SK-N-SH (cell line): ENCODE measurements at regions not wholly inside any gene's neighbourhood (a gene's known extent, or its start where the extent isn't known, plus 50 kb on each side); places are given as distances from the start of the nearest gene placed in this dataset.
"Not testable (repeated sequence)": the region's sequence is repeated elsewhere in the genome, so short reads cannot be mapped to it uniquely, and the experiment has no call there.

ENCODE experiments used
- CTCF ChIA-PET: fragments of 300-600, 350-600 bp; formaldehyde crosslinking; extraction: SDS; loops from one replicate; lab custom pipeline; 2021; lab: Yijun Ruan, JAX
- POLR2A ChIA-PET: fragments of 350-600 bp; sonication (Branson Sonifier 250); formaldehyde crosslinking; extraction: SDS; loops from one replicate; lab custom pipeline; 2020; ENCODE audit warnings: antibody characterized with exemption, inconsistent platforms; lab: Yijun Ruan, JAX
- DNase-seq: peaks from one replicate; pipeline ENCODE4 v3.0.0; 2012
- H2AFZ ChIP-seq: fragments of 200-600 bp; sonication (generic); 2 replicates; pipeline ENCODE4 v1.8.1; 2016; ENCODE audit warnings: antibody characterized with exemption, mild to moderate bottlenecking, low read depth
- H3F3A ChIP-seq: fragments of 200-600 bp; sonication (generic); replicated peaks from 2 replicates; pipeline ENCODE3; 2016; ENCODE audit warnings: antibody characterized with exemption, mild to moderate bottlenecking; ENCODE audit not compliant: insufficient read depth
- H3K27ac ChIP-seq, 2 experiments: fragments of 200-500 bp in 1 of 2; fragments of 200-600 bp in 1 of 2; sonication (Bioruptor generic) in 1 of 2; sonication (generic), shearing (Covaris generic) in 1 of 2; 2 replicates each; pipeline versions ENCODE4 v1.5.1 to v1.6.1; 2014 to 2016; ENCODE audit warnings: low read depth in 2 of 2, inconsistent platforms in 1 of 2, low read length in 1 of 2, mild to moderate bottlenecking in 1 of 2, mixed read lengths in 1 of 2
- H3K27me3 ChIP-seq: fragments of 200-600 bp; sonication (generic), shearing (Covaris generic); 2 replicates; pipeline ENCODE4 v1.6.1; 2016; ENCODE audit warnings: mixed run types; ENCODE audit not compliant: insufficient read depth
- H3K36me3 ChIP-seq, 2 experiments: fragments of 200-500 bp in 1 of 2; fragments of 200-600 bp in 1 of 2; sonication (Bioruptor generic) in 1 of 2; sonication (generic) in 1 of 2; replicated peaks in 1 of 2; 2 replicates each; pipeline versions ENCODE3 to v1.5.1; 2014 to 2016; ENCODE audit warnings: low read length in 1 of 2, mild to moderate bottlenecking in 1 of 2; ENCODE audit not compliant: insufficient read depth in 2 of 2, control insufficient read depth in 1 of 2
- H3K4me1 ChIP-seq, 2 experiments: fragments of 200-500 bp in 1 of 2; fragments of 200-600 bp in 1 of 2; sonication (Bioruptor generic) in 1 of 2; sonication (generic), shearing (Covaris generic) in 1 of 2; 2 replicates each; pipeline versions ENCODE4 v1.5.1 to v1.6.1; 2014 to 2016; ENCODE audit warnings: low read depth in 1 of 2, low read length in 1 of 2, mixed run types in 1 of 2; ENCODE audit not compliant: insufficient read depth in 2 of 2, control insufficient read depth in 1 of 2
- H3K4me2 ChIP-seq: fragments of 200-600 bp; sonication (generic), shearing (Covaris generic); 2 replicates; pipeline ENCODE4 v1.6.1; 2017; ENCODE audit warnings: mixed run types
- H3K4me3 ChIP-seq, 2 experiments: fragments of 200-500 bp in 1 of 2; fragments of 200-600 bp in 1 of 2; sonication (Bioruptor generic) in 1 of 2; sonication (generic), shearing (Covaris generic) in 1 of 2; 2 replicates each; pipeline versions ENCODE4 v1.5.1 to v1.8.1; 2014 to 2016; ENCODE audit warnings: low read depth in 2 of 2, inconsistent platforms in 1 of 2, low read length in 1 of 2, mild to moderate bottlenecking in 1 of 2, mixed read lengths in 1 of 2, moderate library complexity in 1 of 2
- H3K79me2 ChIP-seq: fragments of 200-600 bp; sonication (generic); 2 replicates; pipeline ENCODE4 v1.8.1; 2017; ENCODE audit warnings: mild to moderate bottlenecking; ENCODE audit not compliant: insufficient read depth
- H3K9ac ChIP-seq: fragments of 200-600 bp; sonication (generic); 2 replicates; pipeline ENCODE4 v1.6.1; 2017; ENCODE audit warnings: mixed run types
- H3K9me2 ChIP-seq: fragments of 200-600 bp; sonication (generic); 2 replicates; pipeline ENCODE4 v1.6.1; 2017; ENCODE audit warnings: mixed run types
- H3K9me3 ChIP-seq: fragments of 200-600 bp; sonication (generic); 2 replicates; pipeline ENCODE4 v1.6.1; 2017; ENCODE audit warnings: mixed run types, mild to moderate bottlenecking, moderate library complexity
- H4K20me1 ChIP-seq: fragments of 200-600 bp; sonication (generic); 2 replicates; pipeline ENCODE4 v1.6.1; 2017; ENCODE audit warnings: mild to moderate bottlenecking, mixed run types; ENCODE audit not compliant: insufficient read depth
- EP300 ChIP-seq, 2 experiments: IDR thresholded peaks; 2 replicates each; pipeline versions ENCODE4 v1.4.0 to v1.6.1; 2012; ENCODE audit warnings: borderline replicate concordance in 1 of 2, low read depth in 1 of 2, low read length in 1 of 2
- EZH2phosphoT487 ChIP-seq: fragments of 200-600 bp; sonication (generic); IDR thresholded peaks from 2 replicates; pipeline ENCODE4 v1.6.1; 2017; ENCODE audit warnings: low read depth, mixed run types, mild to moderate bottlenecking, antibody characterized with exemption, moderate library complexity, borderline replicate concordance
- FOSL2 ChIP-seq: IDR thresholded peaks from 2 replicates; pipeline ENCODE4 v1.4.0; 2012; ENCODE audit warnings: low read depth, mild to moderate bottlenecking, moderate library complexity, borderline replicate concordance
- FOXM1 ChIP-seq: IDR thresholded peaks from 2 replicates; pipeline ENCODE4 v1.4.0; 2012; ENCODE audit warnings: low read depth, mild to moderate bottlenecking
- GATA2 ChIP-seq: sonication (generic); formaldehyde crosslinking; IDR thresholded peaks from 2 replicates; pipeline ENCODE4 v1.5.0; 2020; ENCODE audit warnings: mild to moderate bottlenecking, missing genetic modification reagents
- MEF2A ChIP-seq: IDR thresholded peaks from 2 replicates; pipeline ENCODE4 v1.4.0; 2012; ENCODE audit warnings: low read depth, borderline replicate concordance
- NFIC ChIP-seq: IDR thresholded peaks from 2 replicates; pipeline ENCODE4 v1.4.0; 2012; ENCODE audit warnings: borderline replicate concordance
- POLR2AphosphoS5 ChIP-seq: IDR thresholded peaks from 2 replicates; pipeline ENCODE4 v1.6.1; 2012; ENCODE audit warnings: low read depth, low read length
- RCOR1 ChIP-seq: fragments of 150-350 bp; IDR thresholded peaks from 2 replicates; pipeline ENCODE4 v1.6.1; 2017; ENCODE audit warnings: antibody characterized with exemption, low read length
- RFX5 ChIP-seq: IDR thresholded peaks from 2 replicates; pipeline ENCODE4 v1.6.1; 2012; ENCODE audit warnings: mild to moderate bottlenecking, improper control_type of control experiment, low read length
- RXRA ChIP-seq: IDR thresholded peaks from 2 replicates; pipeline ENCODE4 v1.4.0; 2012; ENCODE audit warnings: low read depth, mild to moderate bottlenecking, borderline replicate concordance
- SIN3A ChIP-seq: IDR thresholded peaks from 2 replicates; pipeline ENCODE4 v1.6.1; 2012; ENCODE audit warnings: low read depth, mild to moderate bottlenecking, low read length, moderate library complexity, borderline replicate concordance
- SMC3 ChIP-seq: IDR thresholded peaks from 2 replicates; pipeline ENCODE4 v1.6.1; 2012; ENCODE audit warnings: low read depth, low read length, improper control_type of control experiment
- YY1 ChIP-seq: IDR thresholded peaks from 2 replicates; pipeline ENCODE4 v1.4.0; 2012; ENCODE audit warnings: low read depth, mild to moderate bottlenecking
- WGBS: methylation state at CpG from one replicate; pipeline ENCODE4 v1.1.6; 2017; ENCODE audit warnings: low lambda C conversion rate; 5-methylcytosine and 5-hydroxymethylcytosine counted together
- TF ChIP-seq, protein P1 (sequence below): IDR thresholded peaks from 2 replicates; pipeline ENCODE4; 2012
- TF ChIP-seq, protein P2 (sequence below): IDR thresholded peaks from 2 replicates; pipeline ENCODE4 v1.4.0; 2012; ENCODE audit warnings: low read depth, borderline replicate concordance

DNA sequence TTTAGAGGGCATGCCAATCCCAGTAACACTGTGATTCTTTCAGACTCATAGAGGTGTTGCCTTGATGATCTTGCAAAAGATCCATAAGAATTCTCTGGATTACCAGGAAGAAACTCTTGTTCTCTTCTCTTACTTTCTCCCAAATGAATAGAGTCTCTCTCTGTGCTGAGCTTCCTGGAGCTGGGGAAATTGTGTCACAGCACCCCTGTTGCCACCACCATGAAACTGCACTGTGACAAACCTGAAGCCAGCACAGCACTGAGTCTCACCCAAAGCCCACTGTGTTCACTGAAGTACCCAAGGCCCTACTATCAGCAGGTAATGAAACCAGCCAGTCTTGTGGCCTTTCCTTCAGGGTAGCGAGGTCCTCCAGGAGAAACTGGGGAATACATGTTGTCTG lies 332.7 kb upstream of the FGF16 start:
- Histone ChIP-seq H3K27me3 (no peaks in the 10 kb centered on the region; the same call in 1 of the 2 replicates), H3K9me3 (no peaks in the 10 kb centered on the region), H3K9me2 (no peaks in the 10 kb centered on the region), H2AFZ (no peak overlapping the region), H3K36me3 (no peaks in the 10 kb centered on the region), H3F3A (no peaks in the 10 kb centered on the region), H4K20me1 (no peaks in the 10 kb centered on the region), H3K4me1 (no peaks in the 10 kb centered on the region), H3K9ac (no peak overlapping the region), H3K4me3 (no peak overlapping the region), H3K79me2 (no peaks in the 10 kb centered on the region), H3K27ac (no peak overlapping the region), H3K4me2 (no peak overlapping the region)
- WGBS, result 0% methylated on average over 1 of the region's 1 CpG
- ChIA-PET POLR2A (no interaction called here), CTCF (no interaction called here)
- TF ChIP-seq FOSL2 (no peak), EP300 (IDR thresholded peaks at IDR 0.05; ENCODE audit: borderline replicate concordance in 1 of 2, low read depth in 1 of 2, low read length in 1 of 2) (no peak), GATA2 (CRISPR knock-in tag) (no peak)
- TF ChIP-seq, protein P1, sequence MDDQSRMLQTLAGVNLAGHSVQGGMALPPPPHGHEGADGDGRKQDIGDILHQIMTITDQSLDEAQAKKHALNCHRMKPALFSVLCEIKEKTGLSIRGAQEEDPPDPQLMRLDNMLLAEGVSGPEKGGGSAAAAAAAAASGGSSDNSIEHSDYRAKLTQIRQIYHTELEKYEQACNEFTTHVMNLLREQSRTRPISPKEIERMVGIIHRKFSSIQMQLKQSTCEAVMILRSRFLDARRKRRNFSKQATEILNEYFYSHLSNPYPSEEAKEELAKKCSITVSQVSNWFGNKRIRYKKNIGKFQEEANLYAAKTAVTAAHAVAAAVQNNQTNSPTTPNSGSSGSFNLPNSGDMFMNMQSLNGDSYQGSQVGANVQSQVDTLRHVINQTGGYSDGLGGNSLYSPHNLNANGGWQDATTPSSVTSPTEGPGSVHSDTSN, result no peak
- DNase-seq, result no peak

DNA sequence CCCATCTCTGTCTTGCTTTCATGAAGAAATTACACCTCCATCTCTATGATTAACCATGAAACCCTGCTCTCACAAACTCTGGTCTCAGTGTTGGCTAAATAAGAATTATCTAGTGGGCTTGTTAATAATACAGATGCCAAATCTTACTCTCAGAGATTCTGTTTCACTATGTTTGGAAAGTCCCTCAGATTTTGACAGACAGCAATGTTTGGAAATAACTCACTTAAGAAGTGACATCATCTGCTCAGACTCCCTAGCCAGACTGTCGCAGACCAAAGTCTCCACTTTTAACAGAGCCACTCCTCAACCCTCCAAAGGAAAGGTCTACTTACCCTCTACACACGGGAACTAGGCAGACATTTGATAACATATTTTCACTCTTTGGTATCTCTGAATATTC lies 328.5 kb upstream of the FGF16 start:
- no peaks in the 10 kb centered on the region for H3K9me3 ChIP-seq
- H3K27me3 ChIP-seq, result no peaks in the 10 kb centered on the region; the same call in 1 of the 2 replicates
- no peaks in the 10 kb centered on the region for H3K4me1 ChIP-seq
- H3K9me2 ChIP-seq, result no peaks in the 10 kb centered on the region
- no peak overlapping the region for H3K9ac ChIP-seq
- CTCF ChIA-PET, result no interaction called here
- H3K4me2 ChIP-seq, result no peak overlapping the region
- no peak overlapping the region for H2AFZ ChIP-seq
- no peak overlapping the region for H3K27ac ChIP-seq
- H3F3A ChIP-seq, result no peaks in the 10 kb centered on the region
- no peak for TF ChIP-seq POLR2AphosphoS5
- no peak for TF ChIP-seq RCOR1
- no peak for TF ChIP-seq EZH2phosphoT487
- TF ChIP-seq, protein P2, sequence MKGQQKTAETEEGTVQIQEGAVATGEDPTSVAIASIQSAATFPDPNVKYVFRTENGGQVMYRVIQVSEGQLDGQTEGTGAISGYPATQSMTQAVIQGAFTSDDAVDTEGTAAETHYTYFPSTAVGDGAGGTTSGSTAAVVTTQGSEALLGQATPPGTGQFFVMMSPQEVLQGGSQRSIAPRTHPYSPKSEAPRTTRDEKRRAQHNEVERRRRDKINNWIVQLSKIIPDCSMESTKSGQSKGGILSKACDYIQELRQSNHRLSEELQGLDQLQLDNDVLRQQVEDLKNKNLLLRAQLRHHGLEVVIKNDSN, result no peak
- no peak for TF ChIP-seq RFX5
- no peaks in the 10 kb centered on the region for H3K36me3 ChIP-seq
- H3K4me3 ChIP-seq, result no peak overlapping the region
- POLR2A ChIA-PET, result no interaction called here
- no peak for DNase-seq
- H3K79me2 ChIP-seq, result no peaks in the 10 kb centered on the region
- WGBS, result 5% methylated on average over 2 of the region's 2 CpGs
- H4K20me1 ChIP-seq, result no peaks in the 10 kb centered on the region

DNA sequence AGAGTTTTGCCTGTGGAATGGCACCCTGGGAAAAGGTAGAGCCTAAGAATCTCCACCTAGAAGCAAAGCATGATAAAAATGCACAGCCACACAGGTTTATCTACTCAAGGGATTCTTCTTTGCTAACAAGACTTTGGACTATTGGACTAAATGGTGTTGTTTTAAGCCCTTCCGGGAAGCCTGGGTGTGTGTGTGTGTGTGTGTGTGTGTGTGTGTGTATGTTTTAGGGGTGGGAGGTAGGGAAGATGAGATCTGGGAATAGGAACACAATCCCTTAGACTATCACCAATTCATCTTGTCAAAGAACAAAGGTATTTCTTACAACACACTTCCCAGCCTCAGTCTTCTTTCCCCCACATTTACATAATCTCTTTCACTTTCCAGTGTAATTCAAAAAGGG lies 327.5 kb upstream of the FGF16 start:
- H3K4me3 ChIP-seq, result no peak overlapping the region
- no peaks in the 10 kb centered on the region for H3K36me3 ChIP-seq
- POLR2A ChIA-PET, result no interaction called here
- CTCF ChIA-PET, result no interaction called here
- H4K20me1 ChIP-seq, result no peaks in the 10 kb centered on the region
- no peak for DNase-seq
- H3K9me2 ChIP-seq, result no peaks in the 10 kb centered on the region
- no peaks in the 10 kb centered on the region; the same call in 1 of the 2 replicates for H3K27me3 ChIP-seq
- no peak overlapping the region for H3K27ac ChIP-seq
- no peak overlapping the region for H2AFZ ChIP-seq
- H3F3A ChIP-seq, result no peaks in the 10 kb centered on the region
- no peaks in the 10 kb centered on the region for H3K79me2 ChIP-seq
- no peak overlapping the region for H3K4me2 ChIP-seq
- 0% methylated on average over 1 of the region's 1 CpG for WGBS
- no peaks in the 10 kb centered on the region for H3K9me3 ChIP-seq
- H3K9ac ChIP-seq, result no peak overlapping the region
- TF ChIP-seq EP300 (IDR thresholded peaks at IDR 0.05; ENCODE audit: borderline replicate concordance in 1 of 2, low read depth in 1 of 2, low read length in 1 of 2), result no peak
- no peak for TF ChIP-seq POLR2AphosphoS5
- TF ChIP-seq FOXM1, result no peak
- no peak for TF ChIP-seq SIN3A
- TF ChIP-seq RCOR1, result no peak
- TF ChIP-seq SMC3, result no peak
- no peak for TF ChIP-seq YY1
- no peak for TF ChIP-seq RXRA
- TF ChIP-seq NFIC, result no peak
- no peak for TF ChIP-seq MEF2A
- no peak for TF ChIP-seq RFX5
- H3K4me1 ChIP-seq, result no peaks in the 10 kb centered on the region

DNA sequence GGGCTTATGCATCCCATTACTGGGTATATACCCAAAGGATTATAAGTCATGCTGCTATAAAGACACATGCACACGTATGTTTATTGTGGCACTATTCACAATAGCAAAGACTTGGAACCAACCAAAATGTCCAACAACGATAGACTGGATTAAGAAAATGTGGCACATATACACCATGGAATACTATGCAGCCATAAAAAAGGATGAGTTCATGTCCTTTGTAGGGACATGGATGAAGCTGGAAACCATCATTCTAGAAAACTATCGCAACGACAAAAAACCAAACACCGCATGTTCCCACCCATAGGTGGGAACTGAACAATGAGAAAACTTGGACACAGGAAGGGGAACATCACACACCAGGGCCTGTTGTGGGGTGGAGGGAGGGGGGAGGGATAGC lies 323.3 kb upstream of the FGF16 start:
- H3K4me3 ChIP-seq, H3K79me2 ChIP-seq, H3K9ac ChIP-seq, H3K36me3 ChIP-seq, H3K27ac ChIP-seq, DNase-seq, CTCF ChIA-PET, H2AFZ ChIP-seq, H3K9me3 ChIP-seq, H3F3A ChIP-seq, H3K9me2 ChIP-seq, H3K27me3 ChIP-seq, H3K4me2 ChIP-seq, H4K20me1 ChIP-seq, H3K4me1 ChIP-seq, POLR2A ChIA-PET: not testable (repeated sequence)
- WGBS, result 23% methylated on average over 5 of the region's 5 CpGs
